ENCODE measurements at regions not wholly inside any gene's neighbourhood (a gene's known extent, or its start where the extent isn't known, plus 50 kb on each side); places are given as distances from the start of the nearest gene placed in this dataset.
A peak's percentile ranks its signal among the peaks of the same experiment; 100 is the strongest.

DNA sequence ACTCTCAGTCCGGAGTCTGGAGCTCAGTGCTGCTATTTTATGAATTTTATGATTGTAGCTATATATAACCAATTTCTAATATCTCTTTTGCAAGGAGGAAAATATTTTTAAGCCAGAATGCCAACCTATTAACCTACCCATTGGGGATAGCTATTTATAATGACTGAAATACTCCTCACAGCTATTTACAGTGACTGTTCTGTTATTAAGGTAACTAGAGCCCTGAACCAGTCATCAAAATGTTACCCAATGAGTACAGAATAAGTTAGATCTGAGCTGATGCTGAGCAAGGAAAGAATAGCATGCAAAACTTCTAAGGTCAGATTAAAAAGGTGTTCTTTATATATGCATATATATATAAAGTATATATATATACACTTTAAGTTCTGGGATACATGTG lies 79.6 kb upstream of the PPP2R3A start:
- no peak for DNase-seq

DNA sequence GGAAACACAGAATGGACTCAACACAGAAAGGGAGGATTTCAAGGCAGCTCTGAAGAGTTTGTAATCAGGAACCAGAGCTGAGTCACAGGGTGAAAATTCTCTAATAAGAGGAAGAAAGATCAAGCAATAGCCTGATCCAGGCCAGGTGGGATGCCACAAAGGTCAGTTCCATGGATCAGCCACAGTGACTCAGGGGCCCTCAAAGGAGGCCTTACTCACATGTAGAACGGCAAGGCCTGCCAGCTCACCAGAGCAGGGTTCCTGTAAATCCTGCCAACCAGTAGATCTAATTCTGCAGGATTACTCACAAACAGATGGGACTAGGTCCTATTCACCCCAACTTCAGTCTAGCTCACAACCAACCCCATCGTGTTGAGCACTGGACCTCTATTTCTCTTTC lies 78.3 kb upstream of the PPP2R3A start:
- no peak for DNase-seq

DNA sequence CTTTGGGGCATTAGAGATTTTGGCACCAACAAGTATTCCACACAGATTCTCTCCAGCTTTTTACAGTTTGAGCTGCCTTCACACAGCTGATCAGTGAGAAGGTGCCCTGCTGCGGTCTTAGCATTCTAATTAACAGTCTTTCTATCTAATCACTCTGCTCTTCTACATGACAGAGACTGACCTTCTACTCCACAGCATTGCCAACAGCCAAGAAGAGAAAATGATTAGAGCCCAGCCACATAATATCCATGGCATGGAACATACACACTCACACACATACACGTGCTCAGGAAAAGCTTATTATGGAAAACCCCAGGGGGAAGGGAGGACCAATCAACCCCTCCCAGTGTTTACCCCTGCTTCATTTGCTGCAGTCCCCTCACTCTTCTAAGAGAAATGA lies 76.1 kb upstream of the PPP2R3A start:
- no peak for DNase-seq

DNA sequence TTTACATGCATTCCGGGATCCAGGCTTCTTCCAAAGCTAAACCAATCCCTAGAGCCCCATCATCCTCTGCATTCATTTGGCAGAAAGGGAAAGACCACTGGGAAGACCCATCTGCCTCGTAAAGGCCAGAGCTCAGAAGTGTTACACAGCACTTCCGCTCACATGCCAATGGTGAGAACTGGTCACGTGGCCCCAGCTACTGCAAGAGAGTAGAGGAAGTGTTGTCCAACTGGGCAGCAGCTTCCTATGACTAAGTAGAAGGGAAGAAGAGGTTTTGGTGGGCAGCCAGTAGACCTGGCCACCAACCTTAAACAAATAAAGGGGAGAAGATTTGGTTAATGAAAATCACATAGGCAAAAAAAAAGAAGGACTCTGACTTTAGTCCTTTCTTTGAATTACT lies 74.4 kb upstream of the PPP2R3A start:
- no peak for DNase-seq

DNA sequence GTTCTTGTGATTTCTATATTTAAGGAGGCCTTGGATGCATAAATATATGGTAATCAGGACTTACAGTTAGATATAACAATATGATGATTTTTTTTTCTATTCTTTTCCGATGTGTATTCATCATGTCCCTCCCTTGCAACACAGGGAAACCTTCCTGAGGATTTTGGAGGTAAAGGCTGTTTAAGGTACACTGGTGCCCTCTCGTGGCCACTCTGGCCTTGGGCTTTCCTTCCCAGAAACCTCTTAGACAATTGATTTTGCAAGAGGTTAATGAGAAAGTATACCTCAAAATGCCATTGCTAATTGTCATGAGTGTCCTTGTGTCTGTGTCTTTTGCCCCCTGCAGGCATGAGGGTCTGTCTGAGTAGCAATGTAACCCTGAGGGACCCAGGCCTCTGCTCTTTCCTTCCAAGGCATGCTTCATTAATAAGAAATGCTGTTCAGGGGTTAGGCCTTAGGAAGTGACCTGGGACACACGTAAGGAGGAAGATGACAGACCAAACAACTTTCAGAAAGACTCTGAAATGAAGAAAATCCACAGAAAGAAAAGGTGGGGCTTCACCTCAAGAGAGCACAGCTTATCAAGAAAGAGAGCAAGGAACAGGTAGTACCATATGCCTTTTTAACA lies 70.3 kb upstream of the PPP2R3A start:
- DNase-seq: peak; percentile 60 to 65

DNA sequence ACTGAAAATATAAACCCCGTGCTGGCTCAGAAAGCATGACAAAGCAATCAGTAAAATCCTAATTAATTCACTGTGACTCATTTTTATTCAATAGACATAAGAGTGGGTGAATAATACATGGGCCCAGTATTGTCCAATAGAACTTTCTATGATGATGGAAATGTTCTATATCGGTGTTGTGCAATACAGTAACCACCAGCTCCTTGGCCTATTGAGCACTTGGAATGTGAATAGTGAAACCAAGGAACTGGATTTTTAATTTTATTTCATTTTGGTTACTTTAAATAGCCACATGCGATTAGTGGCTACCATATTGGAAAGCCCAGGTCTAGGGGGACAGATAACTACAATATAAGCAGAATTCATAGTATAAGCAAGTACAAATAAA lies 69.8 kb upstream of the PPP2R3A start:
- DNase-seq: no peak

DNA sequence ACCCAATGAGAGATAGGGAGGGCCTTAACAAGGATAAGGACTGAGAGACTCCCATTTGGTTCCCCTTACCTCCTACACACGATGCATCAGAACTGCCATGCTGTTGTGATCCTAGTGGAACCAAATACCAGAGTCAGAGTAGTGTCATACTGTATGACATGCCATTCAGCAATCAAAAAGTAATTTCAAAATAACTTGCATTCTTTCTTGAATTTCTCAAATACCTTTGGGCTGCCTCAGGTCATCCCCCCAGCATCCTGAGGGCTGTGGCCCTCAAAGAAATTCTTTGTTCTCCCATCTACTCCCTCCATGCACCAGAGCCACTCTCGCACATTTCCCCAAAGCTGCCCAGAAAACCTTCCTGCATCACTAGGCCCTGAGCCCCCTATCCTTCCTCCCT lies 68.9 kb upstream of the PPP2R3A start:
- DNase-seq: no peak

DNA sequence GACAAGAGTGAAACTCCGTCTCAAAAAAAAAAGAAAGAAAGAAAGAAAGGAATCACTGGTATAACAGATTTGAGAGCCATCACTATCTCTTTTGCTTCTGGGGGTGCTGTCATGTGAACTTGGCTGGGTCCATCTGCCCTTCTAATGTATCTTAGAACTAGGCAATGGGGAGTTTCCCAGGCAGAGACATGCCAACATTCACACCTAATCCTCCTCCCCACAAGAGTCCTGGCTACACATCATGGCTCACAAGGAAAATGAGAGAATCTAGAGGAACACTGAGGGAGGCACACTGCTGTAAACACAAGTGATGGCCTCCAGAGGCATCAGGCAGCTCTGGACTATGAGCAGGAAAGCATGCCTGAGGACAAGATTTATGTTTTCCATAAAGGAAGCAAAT lies 67.8 kb upstream of the PPP2R3A start:
- DNase-seq: no peak

DNA sequence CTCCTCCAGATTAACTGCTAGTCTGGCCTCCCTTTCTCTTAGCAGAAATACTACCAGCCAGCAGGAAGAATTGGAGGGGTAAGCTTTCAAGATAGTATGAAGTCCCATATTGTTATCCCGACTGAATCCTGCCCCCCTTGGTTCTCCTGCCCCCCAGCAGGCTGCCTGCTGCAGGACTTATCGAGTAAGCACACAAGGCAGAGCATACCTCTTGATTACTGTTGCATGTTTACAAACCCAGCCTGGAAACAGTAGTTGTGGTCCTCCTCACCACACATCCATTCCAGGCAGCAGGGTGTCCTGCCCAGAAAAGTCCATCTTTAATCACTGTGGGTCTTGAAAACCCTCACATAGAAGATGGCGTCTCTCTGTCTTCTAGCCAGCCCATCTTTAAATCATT lies 66.8 kb upstream of the PPP2R3A start:
- DNase-seq: no peak

DNA sequence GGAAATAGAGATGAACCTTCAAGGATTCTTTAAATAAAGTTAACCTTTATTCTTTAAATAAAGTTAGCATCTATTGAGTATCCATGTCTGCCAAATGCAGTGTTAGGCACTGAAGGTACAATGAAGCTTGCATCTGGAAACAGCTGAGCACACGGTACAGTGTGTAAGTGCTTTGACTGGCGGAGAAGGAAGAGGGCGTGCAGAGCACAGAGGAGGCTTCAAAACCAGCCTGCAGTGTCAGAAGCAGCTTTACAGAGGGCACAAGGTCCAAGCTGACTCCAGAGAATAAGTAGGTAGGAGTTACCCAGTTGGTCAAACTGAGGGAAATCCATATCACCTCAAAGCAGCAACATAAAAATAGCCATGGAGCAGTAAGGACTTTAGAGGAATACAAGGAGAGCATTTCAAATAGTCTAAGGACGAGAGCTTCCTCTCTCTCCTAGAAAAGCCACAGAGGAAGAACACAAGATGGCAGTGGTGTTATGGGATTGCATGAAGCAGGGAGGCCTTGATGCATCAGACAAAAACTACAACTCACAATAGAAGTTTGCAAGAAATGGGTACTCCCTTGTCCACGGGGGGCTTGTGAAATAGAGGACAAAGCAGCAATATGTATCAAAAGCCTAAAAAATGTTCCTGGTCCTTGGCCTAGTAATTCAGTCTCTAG lies 60.3 kb upstream of the PPP2R3A start:
- DNase-seq: no peak

DNA sequence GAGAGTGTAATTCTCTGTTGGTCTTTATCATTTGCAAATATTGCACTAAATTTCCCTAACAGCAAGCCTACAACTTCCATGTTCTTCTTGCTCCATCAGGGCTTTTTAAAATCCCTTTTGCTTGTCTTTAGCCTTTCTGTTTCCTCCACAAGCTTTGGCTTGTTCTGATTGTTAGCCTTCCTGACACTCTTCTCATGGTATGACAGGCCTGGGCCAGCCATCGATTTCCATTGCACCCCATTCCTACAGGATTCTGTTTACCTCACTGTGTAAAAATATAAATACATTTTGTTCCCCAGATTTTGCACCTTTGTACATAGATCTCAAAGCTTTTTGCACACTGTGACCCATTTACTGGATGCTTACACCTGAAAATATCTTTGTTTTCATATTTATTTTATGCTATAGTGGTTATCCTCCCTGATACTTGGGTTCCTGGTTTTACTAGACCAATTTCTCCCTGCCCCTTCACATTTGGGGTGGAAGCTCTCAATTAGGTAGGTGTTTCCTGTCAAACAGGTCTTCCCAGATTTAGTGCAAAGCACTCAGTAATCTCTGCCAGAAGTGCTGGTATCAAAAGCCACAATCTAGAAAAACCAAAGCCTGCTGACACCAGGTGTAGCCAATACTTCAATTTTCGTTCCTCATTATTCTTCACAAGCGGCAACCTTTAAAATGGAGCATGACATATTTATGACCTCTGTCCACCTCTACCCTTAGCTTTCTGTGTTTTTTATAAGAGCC lies 57.9 kb upstream of the PPP2R3A start:
- no peak for DNase-seq

DNA sequence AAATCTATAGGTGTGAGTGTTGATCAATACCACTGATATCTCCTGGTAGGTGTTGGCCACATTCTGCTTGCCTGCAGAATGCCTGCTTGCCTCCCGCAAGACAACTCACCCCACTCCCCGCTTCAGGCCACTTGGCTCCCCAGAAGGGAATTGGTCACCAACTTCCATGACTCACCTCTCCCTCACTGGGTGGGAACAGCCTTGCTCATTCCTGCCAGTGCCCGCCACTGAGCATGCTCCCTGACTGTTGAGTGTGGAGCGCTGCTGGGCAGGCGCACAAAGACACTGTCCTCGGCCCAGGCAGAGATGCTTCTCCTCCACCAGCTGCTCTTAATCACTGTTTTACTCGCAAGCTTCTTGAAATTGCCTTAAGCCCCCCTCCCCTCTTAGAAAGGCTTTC lies 57.3 kb upstream of the PPP2R3A start:
- no peak for DNase-seq

DNA sequence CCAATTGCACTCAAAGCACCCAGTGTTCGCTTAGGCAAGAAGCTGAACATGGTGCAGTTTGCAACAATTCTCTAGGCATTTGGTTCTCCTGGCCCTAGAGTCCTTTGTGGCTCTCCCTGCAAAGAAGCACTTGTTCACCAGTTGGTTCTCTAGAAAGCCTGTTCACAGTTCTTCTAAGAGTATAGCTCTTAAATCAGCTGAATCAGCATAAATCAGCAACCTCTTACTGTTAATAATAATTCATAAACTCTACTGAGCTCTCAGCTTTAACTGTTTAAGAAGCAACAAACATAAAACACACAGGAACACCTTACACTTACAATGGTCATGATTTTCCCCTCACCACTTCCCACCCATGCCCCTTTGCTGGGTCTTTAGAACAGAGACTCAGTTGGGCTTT lies 56.8 kb upstream of the PPP2R3A start:
- DNase-seq: no peak

DNA sequence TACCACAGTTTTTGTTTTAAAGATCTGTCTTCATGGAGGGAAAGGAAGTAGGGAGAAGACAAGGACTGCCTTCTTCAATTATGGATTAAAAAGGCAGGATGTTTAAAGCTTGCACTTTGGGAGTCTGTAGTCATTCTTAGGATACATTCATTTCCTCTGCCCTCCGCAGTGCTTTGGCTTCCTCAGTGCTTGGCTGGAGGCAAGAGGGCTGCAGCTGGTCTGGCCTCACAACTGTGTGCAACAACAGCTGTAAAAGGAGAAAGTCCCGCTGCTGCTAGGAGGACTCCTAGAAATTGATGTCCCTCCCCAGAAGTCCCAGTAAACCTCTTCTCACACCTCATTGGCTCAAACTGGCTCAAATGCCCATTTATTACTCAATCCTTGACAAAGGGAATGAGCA lies 54.4 kb upstream of the PPP2R3A start:
- no peak for DNase-seq

DNA sequence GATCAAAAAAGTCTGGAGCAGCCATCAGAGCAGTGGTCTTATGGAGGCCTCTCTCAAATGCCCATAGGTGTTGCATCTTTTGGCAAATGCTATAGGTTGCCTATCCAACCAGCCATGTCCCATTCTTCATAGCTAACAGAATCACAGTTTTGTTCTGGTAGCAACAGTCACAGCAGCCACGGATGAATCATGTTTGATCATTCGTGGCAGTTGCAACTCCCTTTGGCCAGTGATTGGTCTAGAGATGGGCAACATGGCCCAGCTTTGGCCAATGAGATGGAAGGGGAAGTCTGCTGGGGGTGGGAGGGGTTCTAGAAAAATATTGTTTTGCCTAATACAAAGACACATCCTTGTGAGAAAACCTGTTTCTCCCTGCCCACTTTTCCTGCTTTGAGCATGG lies 50.3 kb upstream of the PPP2R3A start:
- DNase-seq: no peak

Data from activated CD4-positive, alpha-beta T cell treated with anti-CD3 and anti-CD28 coated beads, Interleukin-2, amount 50 U/mL, for 48 hours (primary cell).